Spleen (tissue), 11 donors: ENCODE measurements at regions not wholly inside any gene's neighbourhood (a gene's known extent, or its start where the extent isn't known, plus 50 kb on each side); places are given as distances from the start of the nearest gene placed in this dataset.

Experiments
- DNase-seq: peaks from one replicate; pipeline ENCODE4 v3.0.0-alpha.2; 2020
- H3K27ac ChIP-seq, 8 donors: fragments of 200-600 bp; sonication (generic) in 7 of 8; 1 replicate in 4 of 8; 2 replicates in 4 of 8; pipeline versions ENCODE4 v1.5.0 to v1.8.0; 2016 to 2021; ENCODE audit warnings: inconsistent platforms in 4 of 8, mild to moderate bottlenecking in 4 of 8, moderate library complexity in 1 of 8
- H3K27me3 ChIP-seq, 7 donors: fragments of 200-600 bp; sonication (generic) in 6 of 7; replicated peaks in 1 of 7; 1 replicate in 4 of 7; 2 replicates in 3 of 7; pipeline versions ENCODE4 v1.5.0 to v1.8.0; 2016 to 2021; ENCODE audit warnings: inconsistent platforms in 3 of 7, mild to moderate bottlenecking in 1 of 7
- H3K36me3 ChIP-seq, 6 donors: fragments of 200-600 bp; sonication (generic) in 5 of 6; 1 replicate in 4 of 6; 2 replicates in 2 of 6; pipeline versions ENCODE4 v1.5.0 to v1.8.0; 2016 to 2021; ENCODE audit warnings: inconsistent platforms in 2 of 6
- H3K4me1 ChIP-seq, 6 donors: fragments of 200-600 bp; sonication (generic) in 5 of 6; 1 replicate in 3 of 6; 2 replicates in 3 of 6; pipeline versions ENCODE4 v1.5.0 to v1.8.0; 2016 to 2021; ENCODE audit warnings: inconsistent platforms in 3 of 6
- H3K4me3 ChIP-seq, 8 donors: fragments of 200-600 bp; sonication (generic) in 7 of 8; 1 replicate in 4 of 8; 2 replicates in 4 of 8; pipeline versions ENCODE4 v1.5.0 to v1.8.0; 2016 to 2021; ENCODE audit warnings: inconsistent platforms in 4 of 8, mild to moderate bottlenecking in 4 of 8, moderate library complexity in 2 of 8
- H3K9me3 ChIP-seq, 8 donors: fragments of 200-600 bp; sonication (generic) in 7 of 8; 1 replicate in 4 of 8; 2 replicates in 4 of 8; pipeline versions ENCODE4 v1.5.0 to v1.8.0; 2016 to 2021; ENCODE audit warnings: inconsistent platforms in 4 of 8
- CTCF ChIP-seq, 11 experiments: fragments of 200-600 bp in 7 of 11; fragments of 450-650 bp in 4 of 11; sonication (generic) in 4 of 11; IDR thresholded peaks in 8 of 11; conservative IDR thresholded peaks in 3 of 11; 1 replicate in 7 of 11; 2 replicates in 4 of 11; pipeline versions ENCODE4 v1.4.0 to v1.8.0; 2016 to 2021; ENCODE audit warnings: antibody characterized with exemption in 11 of 11, inconsistent platforms in 4 of 11, mild to moderate bottlenecking in 1 of 11
- POLR2A ChIP-seq, 3 donors: fragments of 450-650 bp; IDR thresholded peaks; one replicate each; pipeline ENCODE4 v1.5.1; 2017; ENCODE audit warnings: antibody characterized with exemption in 3 of 3, mild to moderate bottlenecking in 1 of 3
- POLR2AphosphoS5 ChIP-seq, 3 donors: sonication (generic); formaldehyde crosslinking; IDR thresholded peaks; one replicate each; pipeline ENCODE4 v1.5.1; 2017; ENCODE audit warnings: antibody characterized with exemption in 3 of 3
- WGBS, 5 donors: extraction: QIAGEN DNeasy Blood & Tissue Kit in 3 of 5; methylation state at CpG; one replicate each; pipeline versions ENCODE4 v1.1.5 to v1.1.7; 2013 to 2018; 5-methylcytosine and 5-hydroxymethylcytosine counted together
- intact Hi-C: fragments of 100-400 bp; cut with DNase I; formaldehyde crosslinking; loops from one replicate; pipeline ENCODE4 v1.15.0; 2023; ENCODE audit warnings: low total_unique reads
- donor health status: healthy with polysubstance abuse.
- donor health status: DM: no; HTN: no; CAD: no; lungs with moderate emphysema.
- donor health status: DM: no; HTN: no; CAD: no.
- donor health status: Bipolar disorder and iron deficiency.
- donor health status: healthy.
- donor health status: DM: no; HTN: no; CAD: no.
- donor health status: DM: yes; HTN: yes; CAD: no.

GRCh38 chr2:12998685-12999084, 281.9 kb downstream of the TRIB2 start:
- H3K4me3 ChIP-seq, result no peak overlapping the region
- H3K36me3 ChIP-seq, result no peaks in the 10 kb centered on the region
- TF ChIP-seq POLR2A (IDR thresholded peaks at IDR 0.05) (no peak), CTCF (IDR thresholded peaks at IDR 0.05 in 8 of 11, conservative IDR thresholded peaks at IDR 0.05 in 3 of 11) (no peak), POLR2AphosphoS5 (IDR thresholded peaks at IDR 0.05) (no peak)
- H3K27me3 ChIP-seq, result no peaks in the 10 kb centered on the region
- no peaks in the 10 kb centered on the region for H3K9me3 ChIP-seq
- intact Hi-C loops, result no loop called here
- WGBS, 5 donors, result 74 to 97% (median 93%) methylated on average over 1 of the region's 1 CpG
- no peak overlapping the region for H3K27ac ChIP-seq
- DNase-seq, result no peak
- peaks cover 0 to 16% (median 0%) of the 10 kb centered on the region in 6 donors for H3K4me1 ChIP-seq

GRCh38 chr2:13000664-13001363, 284.1 kb downstream of the TRIB2 start:
- Histone ChIP-seq H3K27ac (no peak overlapping the region), H3K27me3 (no peaks in the 10 kb centered on the region), H3K36me3 (no peaks in the 10 kb centered on the region), H3K4me1 (peaks cover 0 to 27% (median 0%) of the 10 kb centered on the region in 6 donors), H3K9me3 (no peaks in the 10 kb centered on the region), H3K4me3 (no peak overlapping the region)
- intact Hi-C loops, result no loop called here
- DNase-seq, result no peak
- 59 to 81% (median 70%) methylated on average over 12 of the region's 12 CpGs for WGBS, 5 donors
- no peak for TF ChIP-seq POLR2AphosphoS5 (IDR thresholded peaks at IDR 0.05)
- no peak for TF ChIP-seq CTCF (IDR thresholded peaks at IDR 0.05 in 8 of 11, conservative IDR thresholded peaks at IDR 0.05 in 3 of 11)
- TF ChIP-seq POLR2A (IDR thresholded peaks at IDR 0.05), result no peak

GRCh38 chr2:13001408-13001807, 284.7 kb downstream of the TRIB2 start:
- H3K27me3 ChIP-seq, result no peaks in the 10 kb centered on the region
- 7 to 22% (median 13%) methylated on average over 2 of the region's 2 CpGs for WGBS, 5 donors
- intact Hi-C loops, result no loop called here
- no peaks in the 10 kb centered on the region for H3K9me3 ChIP-seq
- no peaks in the 10 kb centered on the region for H3K36me3 ChIP-seq
- H3K4me3 ChIP-seq, result no peak overlapping the region
- no peak for TF ChIP-seq POLR2AphosphoS5 (IDR thresholded peaks at IDR 0.05)
- no peak for TF ChIP-seq POLR2A (IDR thresholded peaks at IDR 0.05)
- TF ChIP-seq CTCF (IDR thresholded peaks at IDR 0.05 in 8 of 11, conservative IDR thresholded peaks at IDR 0.05 in 3 of 11), result no peak
- no peak overlapping the region for H3K27ac ChIP-seq
- DNase-seq, result no peak
- H3K4me1 ChIP-seq, result peaks cover 0 to 33% (median 1%) of the 10 kb centered on the region in 6 donors

- Histone ChIP-seq H3K36me3 (no peaks in the 10 kb centered on the region), H3K4me3 (no peak overlapping the region), H3K27ac (no peak overlapping the region), H3K27me3 (peaks cover 0 to 7% (median 0%) of the 10 kb centered on the region in 7 donors), H3K4me1 (peaks cover 0 to 42% (median 9%) of the 10 kb centered on the region in 6 donors), H3K9me3 (no peaks in the 10 kb centered on the region)
- WGBS, 5 donors, result 86 to 93% (median 87%) methylated on average over 7 of the region's 7 CpGs
- no peak for DNase-seq
- TF ChIP-seq POLR2AphosphoS5 (IDR thresholded peaks at IDR 0.05), result no peak
- TF ChIP-seq POLR2A (IDR thresholded peaks at IDR 0.05), result no peak
- TF ChIP-seq CTCF (IDR thresholded peaks at IDR 0.05 in 8 of 11, conservative IDR thresholded peaks at IDR 0.05 in 3 of 11), result no peak
- intact Hi-C loops, result no loop called here
Observed at GRCh38 chr2:13002536-13003331, 286.0 kb downstream of the TRIB2 start.
